SU-DHL-6 (cell line): ENCODE measurements at regions not wholly inside any gene's neighbourhood (a gene's known extent, or its start where the extent isn't known, plus 50 kb on each side); places are given as distances from the start of the nearest gene placed in this dataset.

Source experiments
- CTCF ChIP-seq: fragments of 200-600 bp; sonication (generic); IDR thresholded peaks from one replicate; pipeline ENCODE4 v1.5.1; 2017; ENCODE audit warnings: antibody characterized with exemption, mild to moderate bottlenecking, low read length, moderate library complexity; ENCODE audit not compliant: insufficient read depth, poor library complexity, severe bottlenecking
- EZH2phosphoT487 ChIP-seq: fragments of 200-600 bp; sonication (generic), shearing (Covaris generic); conservative IDR thresholded peaks from 2 replicates; pipeline ENCODE4 v1.6.1; 2018; ENCODE audit warnings: mild to moderate bottlenecking, antibody characterized with exemption, low read length, moderate library complexity, mixed read lengths

- TF ChIP-seq CTCF (no peak), EZH2phosphoT487 (no peak)
Observed at GRCh38 chr1:55707846-55708245, 492.7 kb upstream of the USP24 start.
